ENCODE measurements at regions not wholly inside any gene's neighbourhood (a gene's known extent, or its start where the extent isn't known, plus 50 kb on each side); places are given as distances from the start of the nearest gene placed in this dataset.

- H4K20me1 ChIP-seq (ENCODE audit: control insufficient read depth, extremely low read depth, insufficient read depth, low read length): no peaks in the 10 kb centered on the region
- no peak for DNase-seq (ENCODE audit: low read depth in 2 of 2)
- no peaks in the 10 kb centered on the region for H3K9me3 ChIP-seq (ENCODE audit: control insufficient read depth, insufficient read depth, low read depth, low read length)
- H3K4me2 ChIP-seq (ENCODE audit: extremely low read depth, insufficient read depth, low read length): no peak overlapping the region
- no peak overlapping the region for H2AFZ ChIP-seq (ENCODE audit: low read length)
- H3K36me3 ChIP-seq (ENCODE audit: control insufficient read depth, insufficient read depth, low read length): no peaks in the 10 kb centered on the region
- H3K27ac ChIP-seq (ENCODE audit: insufficient read depth, low read length): no peak overlapping the region
- no peak overlapping the region for H3K4me3 ChIP-seq (replicated peaks in 1 of 4; ENCODE audit: control extremely low read depth in 1 of 4, insufficient read depth in 1 of 4, low read depth in 3 of 4, low read length in 4 of 4)
- no peak overlapping the region for H3K9ac ChIP-seq (ENCODE audit: insufficient read depth, low read length)
- H3K4me1 ChIP-seq (ENCODE audit: control insufficient read depth, extremely low read depth, insufficient read depth, low read length): no peaks in the 10 kb centered on the region
- H3K27me3 ChIP-seq (ENCODE audit: control insufficient read depth, insufficient read depth, low read length): no peaks in the 10 kb centered on the region
- no peaks in the 10 kb centered on the region for H3K79me2 ChIP-seq (ENCODE audit: control insufficient read depth, insufficient read depth, low read length)
- TF ChIP-seq CTCF (conservative IDR thresholded peaks at IDR 0.05 in 1 of 2, IDR thresholded peaks at IDR 0.05 in 1 of 2; ENCODE audit: low read depth in 1 of 2, low read length in 2 of 2) (no peak), EZH2 (IDR thresholded peaks at IDR 0.05; ENCODE audit: low read length, missing control alignments) (no peak)
Measured at GRCh38 chr2:146784602-146785001, 1060.2 kb upstream of the ACVR2A start.

GRCh38 chr2:146777181-146777580, 1067.6 kb upstream of the ACVR2A start:
- no peaks in the 10 kb centered on the region for H4K20me1 ChIP-seq (ENCODE audit: control insufficient read depth, extremely low read depth, insufficient read depth, low read length)
- H3K4me3 ChIP-seq (replicated peaks in 1 of 4; ENCODE audit: control extremely low read depth in 1 of 4, insufficient read depth in 1 of 4, low read depth in 3 of 4, low read length in 4 of 4): no peak overlapping the region
- H3K9ac ChIP-seq (ENCODE audit: insufficient read depth, low read length): no peak overlapping the region
- H3K79me2 ChIP-seq (ENCODE audit: control insufficient read depth, insufficient read depth, low read length): no peaks in the 10 kb centered on the region
- TF ChIP-seq CTCF (conservative IDR thresholded peaks at IDR 0.05 in 1 of 2, IDR thresholded peaks at IDR 0.05 in 1 of 2; ENCODE audit: low read depth in 1 of 2, low read length in 2 of 2) (no peak), EZH2 (IDR thresholded peaks at IDR 0.05; ENCODE audit: low read length, missing control alignments) (no peak)
- H2AFZ ChIP-seq (ENCODE audit: low read length): no peak overlapping the region
- no peak for DNase-seq (ENCODE audit: low read depth in 2 of 2)
- no peaks in the 10 kb centered on the region for H3K9me3 ChIP-seq (ENCODE audit: control insufficient read depth, insufficient read depth, low read depth, low read length)
- H3K4me2 ChIP-seq (ENCODE audit: extremely low read depth, insufficient read depth, low read length): no peak overlapping the region
- H3K36me3 ChIP-seq (ENCODE audit: control insufficient read depth, insufficient read depth, low read length): no peaks in the 10 kb centered on the region
- H3K27ac ChIP-seq (ENCODE audit: insufficient read depth, low read length): no peak overlapping the region
- no peaks in the 10 kb centered on the region for H3K4me1 ChIP-seq (ENCODE audit: control insufficient read depth, extremely low read depth, insufficient read depth, low read length)
- no peaks in the 10 kb centered on the region for H3K27me3 ChIP-seq (ENCODE audit: control insufficient read depth, insufficient read depth, low read length)

GRCh38 chr2:146776596-146776995, 1068.2 kb upstream of the ACVR2A start:
- TF ChIP-seq EZH2 (IDR thresholded peaks at IDR 0.05; ENCODE audit: low read length, missing control alignments) (no peak), CTCF (conservative IDR thresholded peaks at IDR 0.05 in 1 of 2, IDR thresholded peaks at IDR 0.05 in 1 of 2; ENCODE audit: low read depth in 1 of 2, low read length in 2 of 2) (no peak)
- H2AFZ ChIP-seq (ENCODE audit: low read length): no peak overlapping the region
- H3K4me3 ChIP-seq (replicated peaks in 1 of 4; ENCODE audit: control extremely low read depth in 1 of 4, insufficient read depth in 1 of 4, low read depth in 3 of 4, low read length in 4 of 4): no peak overlapping the region

More at GRCh38 chr2:146776596-146776995, 1068.2 kb upstream of the ACVR2A start:
- no peaks in the 10 kb centered on the region for H3K79me2 ChIP-seq (ENCODE audit: control insufficient read depth, insufficient read depth, low read length)
- H3K4me1 ChIP-seq (ENCODE audit: control insufficient read depth, extremely low read depth, insufficient read depth, low read length): no peaks in the 10 kb centered on the region
- H3K36me3 ChIP-seq (ENCODE audit: control insufficient read depth, insufficient read depth, low read length): no peaks in the 10 kb centered on the region
- no peaks in the 10 kb centered on the region for H3K27me3 ChIP-seq (ENCODE audit: control insufficient read depth, insufficient read depth, low read length)
- no peak overlapping the region for H3K9ac ChIP-seq (ENCODE audit: insufficient read depth, low read length)
- H3K27ac ChIP-seq (ENCODE audit: insufficient read depth, low read length): no peak overlapping the region
- no peaks in the 10 kb centered on the region for H4K20me1 ChIP-seq (ENCODE audit: control insufficient read depth, extremely low read depth, insufficient read depth, low read length)
- H3K4me2 ChIP-seq (ENCODE audit: extremely low read depth, insufficient read depth, low read length): no peak overlapping the region
- no peaks in the 10 kb centered on the region for H3K9me3 ChIP-seq (ENCODE audit: control insufficient read depth, insufficient read depth, low read depth, low read length)
- no peak for DNase-seq (ENCODE audit: low read depth in 2 of 2)

Measured in fibroblast of lung (primary cell).